ENCODE measurements at regions not wholly inside any gene's neighbourhood (a gene's known extent, or its start where the extent isn't known, plus 50 kb on each side); places are given as distances from the start of the nearest gene placed in this dataset.

- no peaks in the 10 kb centered on the region for H3K36me3 ChIP-seq
- TF ChIP-seq CTCF (IDR thresholded peaks at IDR 0.05): no peak
- no peaks in the 10 kb centered on the region for H3K4me1 ChIP-seq
- H3K4me3 ChIP-seq: no peak overlapping the region
- no peak overlapping the region for H3K9ac ChIP-seq (ENCODE audit: low read depth in 2 of 2, low read length in 2 of 2)
- intact Hi-C loops (cut with DNase I): no loop called here
- no peak overlapping the region for H3K27ac ChIP-seq
- peaks cover 11% of the 10 kb centered on the region for H3K27me3 ChIP-seq
- H3K9me3 ChIP-seq: no peaks in the 10 kb centered on the region
- no peak for DNase-seq
Measured at GRCh38 chr9:134228649-134229048, 64.3 kb upstream of the RNU6ATAC start.

DNA sequence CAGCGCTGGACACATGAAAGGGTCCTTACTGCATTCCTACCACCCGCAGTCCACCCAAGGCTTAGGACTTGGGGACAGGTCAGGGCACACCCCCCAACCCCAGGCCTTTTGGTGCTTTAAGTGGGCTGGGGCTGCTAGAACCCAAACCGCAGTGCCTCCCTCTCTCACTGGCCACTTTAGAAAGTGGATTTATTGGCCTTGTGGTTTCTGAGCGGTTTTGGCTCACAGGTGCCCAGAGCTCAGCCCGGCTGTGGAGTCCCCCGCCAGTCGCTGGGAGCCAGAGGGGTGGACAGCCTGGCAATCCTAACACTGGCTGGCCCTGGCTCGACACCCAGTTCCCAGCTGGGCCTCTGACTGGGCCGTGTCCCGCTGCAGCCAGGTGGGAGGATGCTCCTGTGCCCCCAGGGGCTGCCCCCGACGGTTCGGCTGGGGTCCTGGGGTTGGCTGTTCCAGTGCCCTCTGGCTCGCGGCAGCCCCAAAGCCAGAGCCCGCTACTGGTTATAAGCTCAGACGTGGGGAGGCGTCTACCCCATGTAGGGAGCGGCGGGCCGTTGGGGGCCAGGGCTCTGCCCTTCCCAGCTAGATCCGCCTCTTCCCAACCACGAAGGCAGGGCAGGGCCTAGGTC lies 65.2 kb upstream of the RNU6ATAC start:
- Histone ChIP-seq H3K36me3 (no peaks in the 10 kb centered on the region), H3K4me1 (no peaks in the 10 kb centered on the region), H3K4me3 (no peak overlapping the region), H3K9ac (ENCODE audit: low read depth in 2 of 2, low read length in 2 of 2) (no peak overlapping the region), H3K9me3 (no peaks in the 10 kb centered on the region), H3K27me3 (peaks cover 10% of the 10 kb centered on the region), H3K27ac (no peak overlapping the region)
- TF ChIP-seq CTCF (IDR thresholded peaks at IDR 0.05): no peak
- DNase-seq: no peak
- intact Hi-C loops (cut with DNase I): no loop called here

- Histone ChIP-seq H3K4me1 (no peaks in the 10 kb centered on the region), H3K9me3 (no peaks in the 10 kb centered on the region), H3K27ac (no peak overlapping the region), H3K36me3 (no peaks in the 10 kb centered on the region), H3K27me3 (peaks cover 10% of the 10 kb centered on the region), H3K4me3 (no peak overlapping the region), H3K9ac (ENCODE audit: low read depth in 2 of 2, low read length in 2 of 2) (no peak overlapping the region)
- intact Hi-C loops (cut with DNase I): no loop called here
- no peak for TF ChIP-seq CTCF (IDR thresholded peaks at IDR 0.05)
- DNase-seq: no peak
Measured at GRCh38 chr9:134230092-134230941, 66.0 kb upstream of the RNU6ATAC start.

DNA sequence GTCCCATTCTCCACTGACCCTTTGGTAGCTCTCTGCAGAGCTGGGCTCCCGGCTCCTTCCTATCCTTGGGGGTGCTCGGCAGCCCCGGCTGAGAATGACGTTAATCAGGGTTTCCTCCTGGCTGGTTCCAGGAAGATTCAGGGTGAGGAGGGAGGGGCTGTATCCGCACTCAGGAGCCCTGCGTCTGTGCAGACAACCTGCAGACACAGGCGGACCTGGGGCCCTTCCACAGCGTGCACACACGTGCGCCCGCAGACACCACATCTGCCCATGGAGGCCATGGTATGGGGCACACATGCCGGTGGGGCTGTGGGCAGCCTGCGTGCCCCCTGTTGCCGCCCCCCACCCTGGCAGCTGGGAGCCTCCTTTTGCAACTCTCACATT lies 66.6 kb upstream of the RNU6ATAC start:
- Histone ChIP-seq H3K9ac (ENCODE audit: low read depth in 2 of 2, low read length in 2 of 2) (no peak overlapping the region), H3K27me3 (peaks cover 10% of the 10 kb centered on the region), H3K4me3 (no peak overlapping the region), H3K27ac (no peak overlapping the region), H3K36me3 (no peaks in the 10 kb centered on the region), H3K9me3 (no peaks in the 10 kb centered on the region), H3K4me1 (no peaks in the 10 kb centered on the region)
- intact Hi-C loops (cut with DNase I): no loop called here
- no peak for DNase-seq
- TF ChIP-seq CTCF (IDR thresholded peaks at IDR 0.05): no peak

GRCh38 chr9:134231330-134231745 lies 67.0 kb upstream of the RNU6ATAC start:
- Histone ChIP-seq H3K36me3 (no peaks in the 10 kb centered on the region), H3K9ac (ENCODE audit: low read depth in 2 of 2, low read length in 2 of 2) (no peak overlapping the region), H3K27me3 (peaks cover 10% of the 10 kb centered on the region), H3K9me3 (no peaks in the 10 kb centered on the region), H3K4me1 (no peaks in the 10 kb centered on the region), H3K27ac (no peak overlapping the region), H3K4me3 (no peak overlapping the region)
- no peak for TF ChIP-seq CTCF (IDR thresholded peaks at IDR 0.05)
- no peak for DNase-seq
- intact Hi-C loops (cut with DNase I): no loop called here

Measured in colonic mucosa (tissue), 4 donors.